ENCODE measurements at regions not wholly inside any gene's neighbourhood (a gene's known extent, or its start where the extent isn't known, plus 50 kb on each side); places are given as distances from the start of the nearest gene placed in this dataset.

GRCh38 chr5:82855893-82856550, 221.2 kb downstream of the TMEM167A start:
- DNase-seq (ENCODE audit: low read depth in 2 of 3, low spot score in 2 of 3) = peak in 1 of 3 donors; percentile 21

- no peak for DNase-seq (ENCODE audit: low read depth in 2 of 3, low spot score in 2 of 3)
Observed at GRCh38 chr5:82854956-82855355, 222.2 kb downstream of the TMEM167A start.

DNA sequence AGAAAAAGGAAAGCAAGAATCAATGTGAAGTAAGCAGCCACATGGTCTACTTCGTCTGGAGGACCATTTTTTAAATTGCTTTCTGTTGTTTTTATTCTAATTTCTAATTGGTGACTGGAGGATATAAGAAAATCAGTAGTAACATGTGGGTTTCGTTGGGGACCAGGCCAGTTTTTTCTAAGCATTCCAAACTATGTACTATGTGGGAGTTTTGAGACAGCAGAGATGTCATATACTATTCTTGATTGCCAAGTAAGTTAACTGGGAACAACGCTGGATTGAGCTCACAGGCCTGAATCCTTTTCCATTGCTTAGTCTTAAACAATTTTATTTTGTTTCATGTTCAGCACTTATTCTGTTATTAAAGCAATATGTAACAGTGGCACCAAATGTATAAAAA, 225.7 kb downstream of the TMEM167A start:
- no peak for DNase-seq (ENCODE audit: low read depth in 2 of 3, low spot score in 2 of 3)

- DNase-seq (ENCODE audit: low read depth in 2 of 3, low spot score in 2 of 3) = no peak
Observed at GRCh38 chr5:82850393-82850792, 226.8 kb downstream of the TMEM167A start.

DNA sequence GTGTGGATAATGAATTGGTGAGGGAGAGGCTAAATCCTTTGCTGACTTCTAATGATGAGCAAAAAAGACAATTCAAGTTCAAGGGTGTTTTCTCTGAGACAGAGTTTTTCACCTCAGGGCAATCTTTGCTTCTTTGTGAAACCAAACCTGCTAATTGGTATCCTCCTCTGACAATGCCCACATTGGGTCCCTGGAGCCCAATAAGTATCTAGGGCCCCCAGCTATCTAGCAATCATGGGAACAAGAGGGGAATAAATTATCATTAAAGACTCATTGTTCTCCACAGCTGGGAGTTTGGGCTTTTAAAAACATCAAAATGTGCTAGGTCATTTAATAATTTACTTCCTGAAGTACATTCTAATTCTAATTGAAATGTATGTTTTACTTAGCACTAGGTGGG, 227.3 kb downstream of the TMEM167A start:
- no peak for DNase-seq (ENCODE audit: low read depth in 2 of 3, low spot score in 2 of 3)

DNA sequence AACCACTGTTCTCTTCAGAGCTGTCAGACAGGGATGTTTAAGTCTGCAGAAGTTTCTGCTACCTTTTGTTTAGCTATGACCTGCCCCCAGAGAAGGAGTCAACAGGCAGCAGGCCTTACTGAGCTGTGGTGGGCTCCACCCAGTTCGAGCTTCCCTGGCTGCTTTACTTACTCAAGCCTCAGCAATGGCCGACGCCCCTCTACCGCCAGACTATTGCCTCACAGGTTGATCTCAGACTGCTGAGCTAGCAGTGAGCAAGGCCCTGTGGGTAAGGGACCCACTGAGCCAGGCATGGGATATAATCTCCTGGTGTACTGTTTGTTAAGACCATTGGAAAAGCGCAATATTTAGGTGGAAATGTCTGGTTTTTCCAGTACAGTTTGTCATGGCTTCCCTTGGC, 229.6 kb downstream of the TMEM167A start:
- no peak for DNase-seq (ENCODE audit: low read depth in 2 of 3, low spot score in 2 of 3)

GRCh38 chr5:82839881-82840280, 237.3 kb downstream of the TMEM167A start:
- no peak for DNase-seq (ENCODE audit: low read depth in 2 of 3, low spot score in 2 of 3)

- no peak for DNase-seq (ENCODE audit: low read depth in 2 of 3, low spot score in 2 of 3)
Observed at GRCh38 chr5:82835488-82835887, 241.7 kb downstream of the TMEM167A start.

DNA sequence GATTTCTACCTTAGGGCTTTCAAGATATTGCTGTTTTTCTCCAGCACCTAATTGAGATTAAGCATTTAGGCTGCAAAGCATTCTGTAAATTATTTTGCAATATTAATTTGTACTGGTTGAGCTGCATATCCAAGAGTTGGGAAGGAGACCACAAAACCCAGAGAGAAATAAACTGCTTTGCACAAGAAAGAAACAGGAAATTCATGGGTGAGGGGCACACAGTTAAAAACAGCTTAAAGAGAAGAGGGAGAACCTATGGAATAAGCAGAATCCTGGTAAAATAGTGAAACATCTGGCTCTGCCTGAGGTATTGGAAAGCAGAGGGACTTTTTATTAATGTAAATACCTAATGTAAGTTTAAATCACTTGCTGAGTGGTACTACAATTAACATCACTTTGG, 243.0 kb downstream of the TMEM167A start:
- DNase-seq (ENCODE audit: low read depth in 2 of 3, low spot score in 2 of 3) = no peak

DNA sequence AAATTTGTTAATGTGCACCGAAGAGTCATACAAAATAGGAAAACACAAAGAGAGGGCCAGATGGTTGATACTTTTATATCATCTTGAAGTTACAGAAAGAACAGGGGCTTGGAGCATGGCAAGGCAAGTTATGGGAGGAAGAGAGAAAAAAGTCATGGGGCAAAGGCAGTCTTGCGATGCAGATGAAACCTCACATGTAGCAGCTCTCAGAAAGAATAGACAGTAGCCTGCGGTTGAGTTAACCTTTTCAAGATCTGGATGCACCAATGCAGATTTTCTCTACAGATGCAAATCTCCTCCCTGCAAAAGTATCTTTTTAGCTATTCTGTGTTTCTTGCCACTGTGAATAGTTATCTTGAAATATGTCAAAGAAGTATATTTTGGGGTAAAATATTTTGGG, 243.9 kb downstream of the TMEM167A start:
- no peak for DNase-seq (ENCODE audit: low read depth in 2 of 3, low spot score in 2 of 3)

- DNase-seq (ENCODE audit: low read depth in 2 of 3, low spot score in 2 of 3) = no peak
Observed at GRCh38 chr5:82832445-82832844, 244.7 kb downstream of the TMEM167A start.

DNA sequence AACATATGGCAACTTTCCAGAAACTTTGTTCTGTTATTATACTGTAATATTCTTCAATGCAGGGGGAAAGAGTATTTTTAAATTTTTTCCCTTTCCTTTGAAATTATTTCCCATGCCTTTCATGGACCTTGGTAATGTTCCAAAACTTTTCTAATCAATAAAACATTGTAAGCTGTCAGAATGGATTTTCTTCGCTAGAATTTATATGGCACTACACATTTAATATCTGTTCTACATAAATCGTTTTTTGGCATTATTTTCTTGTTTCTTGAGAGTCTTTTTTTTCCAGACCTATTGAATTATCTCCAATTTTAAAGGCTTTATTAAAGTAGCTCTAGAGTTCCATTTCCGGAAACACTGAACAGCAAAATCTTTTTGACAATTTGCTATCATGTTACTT, 249.0 kb downstream of the TMEM167A start:
- no peak for DNase-seq (ENCODE audit: low read depth in 2 of 3, low spot score in 2 of 3)

DNA sequence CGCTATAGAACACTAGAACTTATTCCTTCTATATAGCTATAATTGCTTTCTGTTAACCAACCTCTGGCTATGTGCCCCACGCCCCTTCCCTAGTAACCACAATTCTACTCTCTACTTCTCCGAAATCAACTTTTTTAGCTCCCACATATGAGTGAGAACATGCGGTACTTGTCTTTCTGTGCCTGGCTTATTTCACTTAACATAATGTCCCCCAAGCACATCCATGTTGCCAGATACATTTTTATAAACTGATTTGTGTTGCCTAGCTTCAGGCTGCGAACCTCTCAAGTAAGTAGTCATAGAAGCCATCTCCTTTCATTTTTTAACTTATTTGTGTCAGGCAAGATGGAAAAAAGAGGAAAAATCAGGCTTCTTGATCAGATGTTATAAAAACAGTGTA, 249.5 kb downstream of the TMEM167A start:
- no peak for DNase-seq (ENCODE audit: low read depth in 2 of 3, low spot score in 2 of 3)

DNA sequence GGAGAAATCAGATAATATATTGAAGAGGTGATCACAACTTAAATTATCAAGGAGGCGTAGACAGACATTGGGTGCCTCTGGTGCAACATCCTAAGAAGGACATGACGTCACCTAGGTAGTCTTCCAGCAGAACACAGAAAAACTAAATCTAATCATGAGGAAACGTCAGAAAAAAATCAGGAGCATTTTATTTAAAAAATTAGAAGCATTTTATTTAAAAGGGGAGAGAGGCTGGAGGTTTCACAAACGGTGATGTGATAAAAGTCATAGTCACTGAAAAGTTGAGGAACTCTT, 254.6 kb downstream of the TMEM167A start:
- DNase-seq (ENCODE audit: low read depth in 2 of 3, low spot score in 2 of 3) = no peak

DNA sequence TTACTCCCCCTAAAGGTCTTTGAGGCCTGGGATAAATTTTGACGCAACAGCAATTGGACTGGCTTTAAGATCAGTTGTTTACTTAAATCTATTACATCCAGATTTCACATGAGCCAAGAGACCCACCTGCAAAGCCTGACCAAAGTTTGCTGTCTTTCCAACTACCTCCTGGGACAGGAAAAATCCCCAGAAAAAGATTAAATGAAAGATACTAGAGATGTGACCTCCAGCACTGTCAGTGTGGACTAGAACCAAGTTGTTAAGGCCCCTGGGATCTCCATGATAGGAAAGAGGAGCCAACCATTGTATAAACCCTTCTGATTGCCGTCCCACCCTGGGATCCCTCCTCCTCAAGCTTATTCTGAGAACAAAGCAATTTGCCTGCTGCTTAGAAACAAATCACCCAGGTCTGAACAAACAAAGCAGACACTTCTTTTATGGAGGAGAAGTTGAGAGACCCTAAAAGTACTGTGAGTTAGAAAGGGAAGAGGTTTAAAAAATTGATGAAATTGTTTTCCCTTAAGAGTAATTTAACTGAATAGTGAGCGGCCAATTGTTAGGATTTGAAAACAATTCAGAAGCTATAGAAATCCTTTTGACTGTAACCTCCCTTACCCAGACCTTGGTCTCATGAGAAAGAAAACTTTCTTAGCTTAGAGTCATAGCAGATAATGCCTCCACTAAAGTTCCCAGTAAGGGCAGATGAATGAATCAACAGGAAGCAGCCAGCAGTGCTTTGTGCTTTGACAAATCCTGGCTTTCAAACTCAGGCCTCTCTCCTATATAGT, 255.2 kb downstream of the TMEM167A start:
- DNase-seq (ENCODE audit: low read depth in 2 of 3, low spot score in 2 of 3) = no peak

DNA sequence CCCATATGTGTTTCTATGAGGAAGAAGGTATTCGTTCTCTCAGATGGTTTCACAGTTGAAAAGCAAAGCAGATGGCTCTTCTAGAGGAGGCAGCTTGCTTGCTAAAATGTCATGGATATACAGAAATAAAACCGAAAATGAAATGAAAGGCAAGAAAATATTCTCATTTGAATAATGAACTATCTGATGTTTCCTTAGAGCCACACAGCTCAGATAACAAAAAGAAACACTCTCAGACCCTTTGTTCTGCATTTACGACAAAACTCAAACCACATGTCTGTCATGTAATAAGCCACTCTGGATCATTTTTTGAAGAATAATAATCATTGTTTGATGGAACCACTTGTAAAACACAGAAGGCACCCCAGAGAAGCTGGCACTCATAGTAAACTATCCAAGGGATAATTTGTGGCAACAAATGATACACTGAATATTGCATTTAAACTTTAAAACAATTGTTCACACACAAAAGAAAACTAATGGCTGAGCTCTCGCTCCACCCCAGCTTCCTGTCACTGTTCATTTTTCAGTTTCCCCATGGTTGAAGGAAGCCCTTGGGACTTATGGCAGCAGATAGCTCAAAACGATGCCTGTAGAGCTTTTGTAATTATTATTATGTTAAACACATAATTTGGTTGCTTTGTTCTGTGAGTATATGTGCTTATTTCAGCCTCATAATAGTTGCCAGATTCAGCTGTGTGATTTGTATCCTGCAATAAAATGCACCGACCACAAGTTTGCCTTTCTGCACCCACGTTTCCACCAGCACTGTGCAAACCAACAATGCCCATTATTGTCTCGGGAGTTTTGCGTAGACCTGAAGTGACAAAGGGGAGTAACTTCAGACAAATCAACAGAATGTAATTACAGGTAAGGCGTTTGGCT, 256.0 kb downstream of the TMEM167A start:
- DNase-seq (ENCODE audit: low read depth in 2 of 3, low spot score in 2 of 3) = peak in 1 of 3 donors; percentile 10

DNA sequence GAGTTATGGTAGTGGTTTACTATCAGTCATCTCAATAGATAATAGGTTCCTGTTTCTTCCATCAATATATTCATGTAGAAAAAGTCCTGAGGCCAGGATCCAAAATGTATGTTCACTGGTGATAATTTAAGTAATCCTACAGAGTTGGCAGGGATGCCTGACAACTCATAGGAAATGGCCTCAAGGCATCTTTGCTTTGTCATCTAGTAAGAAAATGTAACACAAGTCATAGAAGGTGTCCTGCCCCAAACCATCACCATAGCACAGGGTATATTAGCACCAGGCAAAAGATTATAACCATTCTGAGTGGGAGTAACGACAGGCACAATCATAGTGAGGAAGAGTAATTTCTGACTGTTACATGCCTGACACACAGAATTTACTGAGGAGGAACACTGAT, 257.0 kb downstream of the TMEM167A start:
- DNase-seq (ENCODE audit: low read depth in 2 of 3, low spot score in 2 of 3) = no peak

GRCh38 chr5:82817897-82818676, 259.1 kb downstream of the TMEM167A start:
- DNase-seq (ENCODE audit: low read depth in 2 of 3, low spot score in 2 of 3) = no peak

GRCh38 chr5:82816926-82817325, 260.3 kb downstream of the TMEM167A start:
- DNase-seq (ENCODE audit: low read depth in 2 of 3, low spot score in 2 of 3) = no peak

GRCh38 chr5:82815871-82816270, 261.3 kb downstream of the TMEM167A start:
- no peak for DNase-seq (ENCODE audit: low read depth in 2 of 3, low spot score in 2 of 3)

DNA sequence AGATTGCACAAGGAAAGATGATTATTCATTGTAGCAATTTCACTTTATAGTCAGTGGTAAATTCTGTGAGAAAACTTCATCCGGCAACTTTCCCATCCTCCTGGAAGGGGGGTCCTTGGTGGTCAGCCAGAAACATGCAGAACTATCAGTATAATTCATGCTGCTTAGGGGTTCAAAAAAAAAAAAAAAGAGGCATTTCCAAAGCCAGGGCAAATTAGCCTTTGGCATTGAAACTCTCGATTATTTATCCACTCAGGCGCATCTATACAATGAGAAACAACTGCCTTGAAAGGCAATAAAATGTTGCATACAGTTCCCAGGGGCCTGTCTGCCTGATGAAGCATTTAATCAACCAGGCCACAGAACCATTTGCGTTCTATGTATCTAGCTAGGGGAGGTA, 263.3 kb downstream of the TMEM167A start:
- DNase-seq (ENCODE audit: low read depth in 2 of 3, low spot score in 2 of 3) = no peak
